Activated T-cell treated with anti-CD3 and anti-CD28 coated beads, Interleukin-2, amount 50 U/mL, for 1 hour (primary cell): ENCODE measurements at regions not wholly inside any gene's neighbourhood (a gene's known extent, or its start where the extent isn't known, plus 50 kb on each side); places are given as distances from the start of the nearest gene placed in this dataset.
A peak's percentile ranks its signal among the peaks of the same experiment; 100 is the strongest.
"Not testable (repeated sequence)": the region's sequence is repeated elsewhere in the genome, so short reads cannot be mapped to it uniquely, and the experiment has no call there.

Source experiments
- DNase-seq: peaks from one replicate; pipeline ENCODE4 v3.0.0-alpha.2; 2020

- no peak for DNase-seq
These were observed 51.6 kb downstream of the RESF1 start for GRCh38 chr12:32010631-32011336.

GRCh38 chr12:32012249-32012785 lies 53.1 kb downstream of the RESF1 start:
- no peak for DNase-seq

- no peak for DNase-seq
These were observed 55.8 kb downstream of the RESF1 start for GRCh38 chr12:32015036-32015435.

GRCh38 chr12:32016680-32017482 lies 57.7 kb downstream of the RESF1 start:
- DNase-seq = no peak

GRCh38 chr12:32021346-32021773 lies 62.1 kb downstream of the RESF1 start:
- no peak for DNase-seq

- DNase-seq = not testable (repeated sequence)
These were observed 63.2 kb downstream of the RESF1 start for GRCh38 chr12:32022387-32022786.

- not testable (repeated sequence) for DNase-seq
These were observed 64.6 kb downstream of the RESF1 start for GRCh38 chr12:32023861-32024260.

- DNase-seq = no peak
These were observed 65.8 kb downstream of the RESF1 start for GRCh38 chr12:32024884-32025592.

- DNase-seq = peak; percentile 24
These were observed 66.7 kb downstream of the RESF1 start for GRCh38 chr12:32025906-32026305.

- no peak for DNase-seq
These were observed 68.6 kb downstream of the RESF1 start for GRCh38 chr12:32027684-32028365.

GRCh38 chr12:32030151-32030550 lies 70.9 kb downstream of the RESF1 start:
- no peak for DNase-seq

- no peak for DNase-seq
These were observed 71.5 kb downstream of the RESF1 start for GRCh38 chr12:32030676-32031075.

- DNase-seq = no peak
These were observed 71.9 kb downstream of the RESF1 start for GRCh38 chr12:32031109-32031508.

- no peak for DNase-seq
These were observed 73.1 kb downstream of the RESF1 start for GRCh38 chr12:32032205-32032810.

- DNase-seq = no peak
These were observed 73.2 kb upstream of the BICD1 start for GRCh38 chr12:32033406-32033805.

GRCh38 chr12:32034045-32034444 lies 72.6 kb upstream of the BICD1 start:
- no peak for DNase-seq

GRCh38 chr12:32036477-32037263 lies 70.0 kb upstream of the BICD1 start:
- DNase-seq = no peak

GRCh38 chr12:32039347-32039746 lies 67.3 kb upstream of the BICD1 start:
- no peak for DNase-seq

GRCh38 chr12:32039917-32040575 lies 66.6 kb upstream of the BICD1 start:
- DNase-seq = no peak

- DNase-seq = no peak
These were observed 62.6 kb upstream of the BICD1 start for GRCh38 chr12:32043928-32044549.
